Stomach (tissue), 4 donors: ENCODE measurements at regions not wholly inside any gene's neighbourhood (a gene's known extent, or its start where the extent isn't known, plus 50 kb on each side); places are given as distances from the start of the nearest gene placed in this dataset.

Experiments used
- CTCF ChIP-seq, 7 experiments: fragments of 450-650 bp in 4 of 7; fragments of 200-600 bp in 3 of 7; sonication (generic) in 3 of 7; IDR thresholded peaks; one replicate each; pipeline ENCODE4 v1.5.1; 2016 to 2019; ENCODE audit warnings: antibody characterized with exemption in 7 of 7, control low read depth in 2 of 7, mild to moderate bottlenecking in 1 of 7
- POLR2A ChIP-seq, 4 donors: fragments of 450-650 bp; IDR thresholded peaks; one replicate each; pipeline ENCODE4 v1.6.1; 2016; ENCODE audit warnings: antibody characterized with exemption in 4 of 4, control low read depth in 2 of 4, mild to moderate bottlenecking in 1 of 4, moderate library complexity in 1 of 4

DNA sequence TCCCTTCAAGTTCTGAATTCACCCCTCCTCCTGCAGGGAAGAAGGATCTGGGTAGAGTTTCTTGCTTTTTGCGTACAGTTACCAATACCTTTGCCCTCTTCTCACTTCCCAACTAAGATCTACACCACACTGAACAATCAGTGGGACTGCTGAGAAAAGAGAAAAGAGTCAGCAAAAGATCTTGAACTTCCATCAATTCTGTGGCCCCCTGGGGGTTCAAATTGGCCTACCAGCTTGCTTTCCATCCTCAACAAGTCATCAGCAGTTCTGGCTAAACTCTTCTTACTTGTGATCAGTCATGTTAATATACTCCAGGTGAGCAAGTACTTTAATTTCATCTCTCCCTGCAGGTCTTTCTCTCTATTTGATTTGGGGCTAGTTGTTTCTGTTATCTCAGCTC is 739.3 kb upstream of the LRRTM4 start:
- TF ChIP-seq CTCF (IDR thresholded peaks at IDR 0.05) (no peak), POLR2A (IDR thresholded peaks at IDR 0.05) (no peak)
